Body of pancreas (tissue), 4 donors: ENCODE measurements at regions not wholly inside any gene's neighbourhood (a gene's known extent, or its start where the extent isn't known, plus 50 kb on each side); places are given as distances from the start of the nearest gene placed in this dataset.
A peak's percentile ranks its signal among the peaks of the same experiment; 100 is the strongest.

Source experiments
- ATAC-seq: fragments of 150-250 bp; one replicate; pipeline ENCODE4 v1.9.1; 2016
- DNase-seq, 4 donors: peaks; one replicate each; pipeline ENCODE4 v3.0.0-alpha.2; 2019
- H3K27ac ChIP-seq, 4 donors: fragments of 200-600 bp; sonication (generic); 1 replicate in 3 of 4; 2 replicates in 1 of 4; pipeline versions ENCODE4 v1.5.1 to v1.6.1; 2016 to 2019; ENCODE audit warnings: mild to moderate bottlenecking in 1 of 4, mixed read lengths in 1 of 4, moderate library complexity in 1 of 4
- H3K27me3 ChIP-seq, 2 donors: fragments of 200-600 bp; sonication (generic); one replicate each; pipeline ENCODE4 v1.6.0; 2016; ENCODE audit warnings: mild to moderate bottlenecking in 1 of 2
- H3K36me3 ChIP-seq, 2 donors: fragments of 200-600 bp; sonication (generic); replicated peaks in 1 of 2; 2 replicates each; pipeline ENCODE4 v1.5.1; 2016; ENCODE audit warnings: low read depth in 2 of 2; ENCODE audit not compliant: insufficient read depth in 1 of 2
- H3K4me1 ChIP-seq: fragments of 200-600 bp; sonication (generic); one replicate; pipeline ENCODE4 v1.6.0; 2016
- H3K4me3 ChIP-seq, 2 donors: fragments of 200-600 bp; sonication (generic); 1 replicate in 1 of 2; 2 replicates in 1 of 2; pipeline ENCODE4 v1.5.1; 2016 to 2019
- H3K9me3 ChIP-seq, 3 donors: fragments of 200-600 bp; sonication (generic); 1 replicate in 2 of 3; 2 replicates in 1 of 3; pipeline ENCODE4 v1.5.1; 2016
- POLR2A ChIP-seq, 3 donors: fragments of 450-650 bp; IDR thresholded peaks; one replicate each; pipeline ENCODE4 v1.6.1; 2016; ENCODE audit warnings: antibody characterized with exemption in 3 of 3, mild to moderate bottlenecking in 2 of 3
- WGBS, 2 donors: methylation state at CpG; one replicate each; pipeline ENCODE4 v1.1.5; 2017; 5-methylcytosine and 5-hydroxymethylcytosine counted together
- intact Hi-C: fragments of 100-400 bp; cut with DNase I; formaldehyde crosslinking; loops from one replicate; pipeline ENCODE4 v1.15.1; 2023
- TF ChIP-seq, protein P1 (sequence below), 7 experiments: fragments of 450-650 bp in 4 of 7; fragments of 200-600 bp in 3 of 7; sonication (generic) in 3 of 7; IDR thresholded peaks; one replicate each; pipeline ENCODE4 v1.5.1; 2016 to 2019; ENCODE audit warnings: antibody characterized with exemption in 7 of 7

DNA sequence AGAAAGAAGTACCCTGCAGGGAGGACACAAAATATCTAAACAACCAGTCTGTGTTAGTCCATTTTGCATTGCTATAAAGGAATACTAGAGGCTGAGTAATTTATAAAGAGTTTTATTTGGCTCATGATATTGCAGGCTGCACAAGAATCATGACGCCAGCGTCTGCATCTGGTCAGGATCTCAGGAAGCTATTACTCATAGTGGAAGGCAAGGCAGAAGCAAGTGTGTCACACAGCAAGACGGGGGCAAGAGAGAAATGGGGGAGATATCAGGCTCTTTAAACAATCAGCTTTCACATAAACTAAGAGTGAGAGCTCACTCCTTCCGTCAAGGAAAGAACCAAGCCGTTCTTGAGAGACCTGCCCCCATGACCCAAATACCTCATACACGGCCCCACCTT is 614.8 kb downstream of the ZIC1 start:
- DNase-seq (peak in 1 of 4 donors; percentile 6), ATAC-seq (no peak)
- no peaks in the 10 kb centered on the region for H3K9me3 ChIP-seq
- TF ChIP-seq, protein P1, sequence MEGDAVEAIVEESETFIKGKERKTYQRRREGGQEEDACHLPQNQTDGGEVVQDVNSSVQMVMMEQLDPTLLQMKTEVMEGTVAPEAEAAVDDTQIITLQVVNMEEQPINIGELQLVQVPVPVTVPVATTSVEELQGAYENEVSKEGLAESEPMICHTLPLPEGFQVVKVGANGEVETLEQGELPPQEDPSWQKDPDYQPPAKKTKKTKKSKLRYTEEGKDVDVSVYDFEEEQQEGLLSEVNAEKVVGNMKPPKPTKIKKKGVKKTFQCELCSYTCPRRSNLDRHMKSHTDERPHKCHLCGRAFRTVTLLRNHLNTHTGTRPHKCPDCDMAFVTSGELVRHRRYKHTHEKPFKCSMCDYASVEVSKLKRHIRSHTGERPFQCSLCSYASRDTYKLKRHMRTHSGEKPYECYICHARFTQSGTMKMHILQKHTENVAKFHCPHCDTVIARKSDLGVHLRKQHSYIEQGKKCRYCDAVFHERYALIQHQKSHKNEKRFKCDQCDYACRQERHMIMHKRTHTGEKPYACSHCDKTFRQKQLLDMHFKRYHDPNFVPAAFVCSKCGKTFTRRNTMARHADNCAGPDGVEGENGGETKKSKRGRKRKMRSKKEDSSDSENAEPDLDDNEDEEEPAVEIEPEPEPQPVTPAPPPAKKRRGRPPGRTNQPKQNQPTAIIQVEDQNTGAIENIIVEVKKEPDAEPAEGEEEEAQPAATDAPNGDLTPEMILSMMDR (IDR thresholded peaks at IDR 0.05), result no peak
- no peak for TF ChIP-seq POLR2A (IDR thresholded peaks at IDR 0.05)
- no peaks in the 10 kb centered on the region for H3K27me3 ChIP-seq
- no peak overlapping the region for H3K27ac ChIP-seq
- 61 to 64% methylated on average over 6 of the region's 6 CpGs for WGBS, 2 donors
- no peaks in the 10 kb centered on the region for H3K4me1 ChIP-seq
- no peak overlapping the region for H3K4me3 ChIP-seq
- no peaks in the 10 kb centered on the region for H3K36me3 ChIP-seq
- intact Hi-C loops, result no loop called here

DNA sequence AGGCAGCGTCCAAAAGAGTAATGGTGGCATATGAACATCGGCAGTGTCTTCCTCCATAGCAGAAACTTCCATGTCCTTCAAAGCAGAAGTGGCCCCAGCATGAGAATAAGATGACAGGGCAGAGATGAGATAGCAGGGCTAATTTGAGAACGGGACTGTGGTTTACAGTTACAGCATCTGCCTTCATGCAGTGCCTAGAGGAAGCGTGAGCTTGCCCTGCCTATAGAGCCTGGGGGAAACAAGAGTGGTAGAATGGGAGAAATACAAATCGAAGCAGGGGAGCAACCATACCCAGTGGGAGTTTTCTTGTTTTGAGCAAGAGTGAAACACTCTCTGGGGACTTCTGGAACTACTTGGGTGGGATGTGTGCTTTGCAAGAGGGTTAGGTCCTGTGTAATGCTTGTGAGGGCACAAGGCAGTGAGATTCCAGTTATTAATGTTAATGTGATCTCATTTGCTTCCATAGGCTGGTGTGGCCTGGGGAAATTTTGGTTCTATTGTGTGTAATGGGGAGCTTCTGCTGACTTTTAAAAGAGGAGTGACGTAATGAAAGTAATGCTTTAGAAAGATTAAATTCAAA is 616.9 kb downstream of the ZIC1 start:
- Histone ChIP-seq H3K9me3 (no peaks in the 10 kb centered on the region), H3K4me3 (no peak overlapping the region), H3K36me3 (no peaks in the 10 kb centered on the region), H3K27ac (no peak overlapping the region), H3K27me3 (no peaks in the 10 kb centered on the region), H3K4me1 (no peaks in the 10 kb centered on the region)
- WGBS, 2 donors, result 74 to 76% methylated on average over 6 of the region's 6 CpGs
- no peak for DNase-seq
- intact Hi-C loops, result no loop called here
- no peak for TF ChIP-seq POLR2A (IDR thresholded peaks at IDR 0.05)
- TF ChIP-seq, protein P1 (IDR thresholded peaks at IDR 0.05), result no peak
- no peak for ATAC-seq

DNA sequence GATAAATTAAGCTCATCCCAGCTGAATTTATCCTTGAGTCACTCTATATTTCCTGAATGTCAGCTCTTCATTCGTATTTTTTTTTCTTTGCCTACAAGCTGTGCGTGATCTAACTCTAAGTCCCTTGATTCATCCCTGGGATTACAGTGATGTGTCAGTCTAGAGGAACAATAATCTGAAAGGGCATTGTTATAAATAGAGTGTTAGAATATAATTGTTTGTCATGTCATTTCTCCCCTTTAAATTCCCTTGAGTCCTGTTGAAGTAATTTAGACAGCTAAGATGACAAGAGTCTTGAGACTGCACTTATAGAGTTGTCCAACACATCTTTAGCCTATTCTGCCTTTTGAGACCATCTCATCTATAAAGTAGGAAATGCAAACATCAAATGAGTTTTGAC is 621.8 kb downstream of the ZIC1 start:
- no peak for ATAC-seq
- no peak overlapping the region for H3K27ac ChIP-seq
- no peaks in the 10 kb centered on the region for H3K36me3 ChIP-seq
- intact Hi-C loops, result no loop called here
- no peak overlapping the region for H3K4me3 ChIP-seq
- TF ChIP-seq POLR2A (IDR thresholded peaks at IDR 0.05), result no peak
- TF ChIP-seq, protein P1 (IDR thresholded peaks at IDR 0.05), result no peak
- H3K27me3 ChIP-seq, result no peaks in the 10 kb centered on the region
- no peaks in the 10 kb centered on the region for H3K4me1 ChIP-seq
- WGBS, 2 donors, result 77 to 79% methylated on average over 2 of the region's 2 CpGs
- no peaks in the 10 kb centered on the region for H3K9me3 ChIP-seq
- DNase-seq, result no peak

DNA sequence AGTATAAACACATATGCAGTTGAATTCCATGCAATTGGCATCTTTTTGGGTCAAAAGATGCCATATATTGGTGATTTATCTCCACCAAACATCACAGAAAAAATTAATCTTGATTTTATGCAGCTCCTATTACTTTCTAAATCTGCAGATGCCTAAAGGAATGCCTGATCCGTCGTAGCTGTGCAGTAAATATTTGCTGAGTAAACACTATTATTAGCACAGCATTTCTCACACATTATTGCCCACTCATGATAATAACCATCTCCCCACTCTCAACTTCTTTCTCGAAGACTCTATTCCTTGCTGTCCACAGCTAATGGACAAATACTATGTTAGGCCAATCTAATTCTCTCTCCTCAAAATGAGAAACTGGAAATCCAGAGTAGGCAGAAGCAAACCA is 625.2 kb downstream of the ZIC1 start:
- intact Hi-C loops, result no loop called here
- no peak for DNase-seq

More for the DNA sequence above, 625.2 kb downstream of the ZIC1 start:
- H3K4me1 ChIP-seq, result no peaks in the 10 kb centered on the region
- no peak for ATAC-seq
- H3K27ac ChIP-seq, result no peak overlapping the region
- H3K36me3 ChIP-seq, result no peaks in the 10 kb centered on the region
- no peaks in the 10 kb centered on the region for H3K27me3 ChIP-seq
- no peaks in the 10 kb centered on the region for H3K9me3 ChIP-seq
- TF ChIP-seq POLR2A (IDR thresholded peaks at IDR 0.05), result no peak
- TF ChIP-seq, protein P1 (IDR thresholded peaks at IDR 0.05), result no peak
- no peak overlapping the region for H3K4me3 ChIP-seq
- WGBS, 2 donors, result 17 to 19% methylated on average over 3 of the region's 3 CpGs
